ENCODE measurements at regions not wholly inside any gene's neighbourhood (a gene's known extent, or its start where the extent isn't known, plus 50 kb on each side); places are given as distances from the start of the nearest gene placed in this dataset.

- TF ChIP-seq, protein P1, sequence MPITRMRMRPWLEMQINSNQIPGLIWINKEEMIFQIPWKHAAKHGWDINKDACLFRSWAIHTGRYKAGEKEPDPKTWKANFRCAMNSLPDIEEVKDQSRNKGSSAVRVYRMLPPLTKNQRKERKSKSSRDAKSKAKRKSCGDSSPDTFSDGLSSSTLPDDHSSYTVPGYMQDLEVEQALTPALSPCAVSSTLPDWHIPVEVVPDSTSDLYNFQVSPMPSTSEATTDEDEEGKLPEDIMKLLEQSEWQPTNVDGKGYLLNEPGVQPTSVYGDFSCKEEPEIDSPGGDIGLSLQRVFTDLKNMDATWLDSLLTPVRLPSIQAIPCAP (CRISPR knock-in tag; IDR thresholded peaks at IDR 0.05): no peak
- TF ChIP-seq ZSCAN18 (CRISPR knock-in tag; IDR thresholded peaks at IDR 0.05) (no peak), ETV6 (CRISPR knock-in tag; IDR thresholded peaks at IDR 0.05) (no peak), CTCF (IDR thresholded peaks at IDR 0.05) (no peak)
Measured at GRCh38 chr5:20056933-20057332, 68.9 kb upstream of the CDH18 start.
